ENCODE measurements at regions not wholly inside any gene's neighbourhood (a gene's known extent, or its start where the extent isn't known, plus 50 kb on each side); places are given as distances from the start of the nearest gene placed in this dataset.

- TF ChIP-seq CTCF (IDR thresholded peaks at IDR 0.05) (no peak), POLR2AphosphoS5 (IDR thresholded peaks at IDR 0.05) (no peak)
Observed at GRCh38 chr11:113549061-113549460, 73.9 kb upstream of the DRD2 start.

All from upper lobe of left lung (tissue), 4 donors.